ENCODE measurements at regions not wholly inside any gene's neighbourhood (a gene's known extent, or its start where the extent isn't known, plus 50 kb on each side); places are given as distances from the start of the nearest gene placed in this dataset.
A peak's percentile ranks its signal among the peaks of the same experiment; 100 is the strongest.

- peak; percentile 38 for DNase-seq
Observed at GRCh38 chr2:188720811-188721605, 253.2 kb upstream of the COL3A1 start.

DNA sequence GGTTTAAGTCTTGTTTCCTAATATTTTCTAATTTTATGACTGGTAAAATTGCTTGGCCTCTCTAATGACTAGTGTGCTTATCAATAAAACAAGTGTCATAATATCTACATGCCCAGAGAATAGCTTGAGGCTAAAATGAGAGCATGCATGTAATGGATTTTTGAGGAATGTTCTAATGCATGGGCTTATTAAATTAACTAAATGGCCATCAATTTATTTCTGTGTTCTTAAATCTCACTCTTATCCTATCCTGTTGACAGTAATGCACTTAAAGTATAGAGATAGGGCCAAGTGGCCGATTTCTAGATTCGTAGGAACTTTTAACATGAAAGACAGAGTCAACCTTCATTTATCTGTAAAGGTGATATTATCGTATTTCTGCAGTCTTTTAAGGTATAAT is 252.4 kb upstream of the COL3A1 start:
- DNase-seq = no peak

GRCh38 chr2:188725746-188726360 is 248.3 kb upstream of the COL3A1 start:
- DNase-seq = no peak

- no peak for DNase-seq
Observed at GRCh38 chr2:188726626-188727247, 247.4 kb upstream of the COL3A1 start.

- no peak for DNase-seq
Observed at GRCh38 chr2:188727846-188728245, 246.3 kb upstream of the COL3A1 start.

GRCh38 chr2:188734691-188735090 is 239.5 kb upstream of the COL3A1 start:
- no peak for DNase-seq

- no peak for DNase-seq
Observed at GRCh38 chr2:188746727-188747126, 227.4 kb upstream of the COL3A1 start.

DNA sequence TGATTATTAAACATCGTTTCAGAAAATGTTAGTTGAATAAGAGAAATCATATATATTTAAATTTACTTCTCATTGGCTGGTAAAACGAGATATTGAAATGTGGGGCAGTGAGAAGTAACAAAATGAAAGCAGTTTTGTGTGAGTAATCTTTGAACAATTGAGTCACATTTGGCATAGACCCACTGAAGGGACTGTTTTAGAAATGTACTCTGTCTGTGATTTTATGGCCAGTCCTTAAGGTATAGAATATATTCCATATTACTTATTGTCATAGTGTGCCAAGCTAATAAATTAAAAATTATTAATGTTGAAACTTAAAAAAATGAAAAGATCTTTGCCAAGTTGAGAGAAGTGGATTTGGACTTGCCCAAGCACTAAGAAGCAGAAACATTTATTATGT is 222.4 kb upstream of the COL3A1 start:
- DNase-seq = peak; percentile 42

DNA sequence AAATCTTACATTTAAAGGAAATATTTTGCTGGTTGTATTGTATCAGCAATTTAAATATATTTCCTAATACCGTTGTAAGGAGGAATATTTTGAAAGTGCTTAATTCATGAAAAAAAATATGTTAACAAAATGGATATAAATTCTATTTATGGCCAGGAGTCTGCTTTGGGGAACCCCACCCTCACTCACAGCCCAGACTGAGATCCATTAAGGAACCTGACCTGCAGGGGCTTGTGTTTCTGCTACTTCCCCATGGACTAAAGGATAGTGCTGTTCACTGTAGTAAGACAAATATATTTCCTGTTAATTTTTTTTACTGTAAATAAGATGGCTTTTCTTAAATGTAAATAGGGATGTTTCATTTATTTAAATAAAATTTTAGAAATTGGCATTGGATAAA is 221.9 kb upstream of the COL3A1 start:
- DNase-seq = no peak

DNA sequence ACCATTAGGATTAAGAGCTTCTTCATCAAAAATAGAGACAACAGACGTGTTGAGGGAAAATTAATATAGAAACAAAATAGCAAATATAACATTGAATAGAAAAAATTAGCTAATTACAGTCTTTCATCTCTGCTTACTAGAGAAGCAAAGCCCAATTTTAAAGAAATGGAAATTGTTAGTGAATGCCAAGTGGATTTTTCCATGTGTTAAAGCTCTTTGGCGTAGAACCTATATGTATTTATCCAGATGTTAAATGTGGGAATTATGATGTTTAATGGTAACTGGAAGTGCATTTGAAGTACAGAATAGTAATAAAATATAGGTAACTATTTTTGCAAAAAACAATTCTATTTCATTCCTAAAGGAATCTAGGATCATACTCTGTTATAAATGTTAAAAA is 212.0 kb upstream of the COL3A1 start:
- peak; percentile 72 for DNase-seq

DNA sequence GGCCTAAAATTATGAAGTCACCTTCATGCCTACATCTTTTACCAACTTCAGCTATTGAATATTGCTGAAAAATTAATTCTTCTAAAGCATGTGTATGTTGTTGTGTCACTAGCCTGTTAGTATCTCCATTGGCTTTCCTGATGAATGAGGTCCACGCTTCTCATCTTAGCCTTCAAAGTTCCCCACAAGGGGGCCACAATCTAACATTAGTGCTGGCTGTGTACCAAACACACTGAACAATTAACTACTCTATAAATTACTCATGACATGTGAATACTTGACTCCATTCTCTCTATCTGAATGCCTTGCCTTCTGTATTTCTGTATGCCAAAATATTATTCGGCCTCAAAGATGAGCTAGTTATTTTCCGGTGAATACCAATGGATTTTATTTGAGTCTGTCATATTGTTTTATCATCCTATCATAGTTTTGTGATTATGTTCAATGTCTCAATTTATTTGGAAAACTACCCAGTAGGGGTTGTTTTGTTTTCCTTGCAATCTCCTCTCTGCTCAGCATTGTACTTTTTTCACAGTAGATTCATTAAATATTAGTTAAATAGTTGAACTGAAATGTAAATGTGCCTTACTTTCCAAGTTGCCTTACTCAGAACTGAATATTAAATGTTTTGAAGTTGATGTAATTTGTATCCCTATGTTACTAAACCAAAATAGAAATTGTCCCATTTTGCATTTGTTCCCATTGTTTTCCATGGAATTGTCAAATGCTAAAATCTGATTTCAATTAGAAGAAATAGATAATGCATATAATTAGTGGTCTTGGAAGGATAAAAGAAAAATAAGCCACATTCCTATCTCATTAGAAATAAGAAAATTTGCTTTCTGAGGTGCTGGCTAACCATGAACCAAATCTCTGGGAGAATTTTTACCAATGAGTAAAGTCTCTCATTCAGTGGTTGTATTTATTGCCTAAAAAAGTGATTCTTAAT is 208.4 kb upstream of the COL3A1 start:
- DNase-seq = no peak

GRCh38 chr2:188766471-188766856 is 207.7 kb upstream of the COL3A1 start:
- no peak for DNase-seq

GRCh38 chr2:188767176-188767575 is 207.0 kb upstream of the COL3A1 start:
- no peak for DNase-seq

DNA sequence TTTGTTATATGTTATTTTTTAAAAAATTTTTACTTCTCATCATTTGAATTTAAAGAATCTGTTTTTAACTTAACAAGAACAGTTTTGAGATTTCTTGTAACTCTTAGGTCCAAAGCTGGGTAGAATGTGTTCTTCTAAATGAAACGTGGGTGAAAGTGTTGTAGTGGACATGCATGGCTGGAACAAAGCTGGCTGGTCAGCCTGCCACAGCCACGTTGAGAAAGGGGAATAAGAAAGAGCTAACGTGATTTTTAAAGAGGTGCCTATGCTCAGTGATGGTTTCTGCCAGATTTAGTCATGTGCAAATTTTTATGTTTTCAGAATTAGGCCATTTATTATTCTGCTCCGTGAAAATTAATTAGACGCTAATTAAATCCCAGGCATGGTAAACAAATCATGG is 203.9 kb upstream of the COL3A1 start:
- DNase-seq = no peak

- no peak for DNase-seq
Observed at GRCh38 chr2:188773075-188773474, 201.1 kb upstream of the COL3A1 start.

DNA sequence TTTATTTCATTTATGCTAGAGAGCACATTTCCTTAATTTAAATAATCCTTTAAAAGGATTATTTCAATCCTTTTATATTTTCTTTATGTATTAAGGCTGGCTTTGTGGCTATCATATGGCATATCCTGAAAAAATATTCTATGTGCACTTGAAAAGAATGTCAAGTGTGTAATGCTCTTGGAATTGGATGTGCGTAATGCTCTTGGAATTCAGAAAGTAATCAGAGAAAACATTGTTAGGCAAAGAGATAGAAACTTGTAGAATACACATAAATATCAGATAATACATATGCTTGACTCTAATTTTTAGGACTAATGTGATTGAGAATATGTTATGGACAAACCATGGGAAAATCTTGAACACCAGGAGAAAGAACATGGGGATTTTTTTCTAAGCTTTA is 197.5 kb upstream of the COL3A1 start:
- DNase-seq = no peak

DNA sequence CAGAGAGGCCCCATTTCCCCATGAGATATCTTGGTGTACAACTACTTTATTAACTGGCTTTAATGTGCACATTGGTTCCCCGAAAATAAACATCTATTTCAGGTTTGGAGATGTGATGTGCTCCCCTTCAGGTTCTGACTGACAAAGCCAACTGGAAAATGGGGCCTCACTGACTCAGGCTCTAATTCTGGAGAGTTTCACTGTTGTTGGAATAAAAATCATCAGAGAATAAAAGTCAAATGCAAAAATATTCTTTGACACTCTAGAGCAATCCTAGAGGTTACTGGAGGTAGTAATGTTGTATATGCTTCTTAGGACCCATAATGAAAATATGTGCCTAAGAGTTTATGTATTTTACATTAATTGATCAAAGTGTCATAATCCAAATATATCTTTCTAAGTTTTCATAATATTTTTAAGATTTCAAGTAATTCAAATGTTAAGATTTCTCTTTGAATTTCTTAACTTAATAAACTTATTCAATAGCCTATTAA is 189.9 kb upstream of the COL3A1 start:
- no peak for DNase-seq

- no peak for DNase-seq
Observed at GRCh38 chr2:188785061-188785460, 189.1 kb upstream of the COL3A1 start.

GRCh38 chr2:188785490-188785889 is 188.7 kb upstream of the COL3A1 start:
- peak; percentile 54 for DNase-seq

DNA sequence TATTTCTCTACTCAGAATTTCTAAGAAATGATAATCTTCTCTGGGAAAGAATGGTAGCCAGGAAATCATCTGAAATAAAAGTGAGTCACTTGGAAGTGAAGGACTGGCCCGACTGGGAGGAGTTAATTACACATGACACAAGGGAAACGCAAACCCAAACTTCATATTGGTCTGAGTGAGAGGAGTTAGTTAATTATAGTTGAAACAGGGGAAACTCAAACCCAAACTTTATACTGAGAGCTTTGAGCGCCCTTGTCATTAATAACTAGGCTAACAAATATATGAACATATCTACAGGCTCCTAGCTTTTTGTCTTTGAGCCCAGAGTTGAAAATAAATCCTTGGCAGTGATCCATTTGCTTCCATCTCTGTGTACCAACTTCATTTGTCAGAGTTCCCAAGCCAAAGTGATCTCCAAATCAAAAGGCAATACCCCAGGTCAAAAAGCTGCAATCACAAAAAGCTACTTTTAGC is 187.8 kb upstream of the COL3A1 start:
- peak; percentile 54 for DNase-seq

DNA sequence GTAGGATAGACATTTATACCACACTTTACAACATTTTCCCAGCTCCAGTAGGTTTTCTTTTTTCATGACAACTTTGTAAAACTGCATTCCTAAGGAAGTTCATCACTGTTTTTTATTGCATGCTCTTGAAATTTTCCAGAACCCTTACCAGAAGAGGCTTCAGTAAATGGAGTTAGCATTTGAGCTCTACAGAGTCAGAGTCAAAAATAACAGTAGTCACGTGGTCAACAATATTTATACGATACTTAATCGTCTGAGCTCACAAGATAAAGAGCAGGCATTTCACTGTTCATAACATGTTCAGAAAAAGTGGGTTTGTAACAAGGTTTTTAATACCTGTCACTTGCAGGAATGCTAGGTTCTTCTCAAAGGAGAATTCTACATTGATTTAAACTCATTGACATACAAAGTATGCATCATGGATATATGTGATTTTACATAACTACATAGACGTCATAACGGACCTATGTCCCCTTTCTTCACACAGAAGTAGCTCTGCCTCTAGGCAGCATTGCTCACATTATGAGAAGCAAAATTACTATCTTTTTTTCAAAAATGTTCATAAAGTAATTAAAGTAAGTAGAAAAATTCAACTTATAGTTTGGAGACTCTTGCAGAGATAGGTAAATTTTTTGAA is 187.0 kb upstream of the COL3A1 start:
- peak; percentile 62 for DNase-seq

- peak; percentile 73 for DNase-seq
Observed at GRCh38 chr2:188787658-188788240, 186.4 kb upstream of the COL3A1 start.
